H9 (cell line): ENCODE measurements at regions not wholly inside any gene's neighbourhood (a gene's known extent, or its start where the extent isn't known, plus 50 kb on each side); places are given as distances from the start of the nearest gene placed in this dataset.

Source experiments
- DNase-seq: peaks from one replicate; pipeline ENCODE4 v3.0.0-alpha.2; 2017
- H2AFZ ChIP-seq: one replicate; pipeline ENCODE4 v1.6.1; 2013; ENCODE audit warnings: mild to moderate bottlenecking, low read length, control low read depth, moderate library complexity
- H2AK5ac ChIP-seq: 2 replicates; pipeline ENCODE4 v1.6.1; 2013; ENCODE audit warnings: low read length, control low read depth, mixed read lengths; ENCODE audit not compliant: insufficient read length
- H2BK120ac ChIP-seq: one replicate; pipeline ENCODE4 v1.6.1; 2013; ENCODE audit warnings: low read depth, mild to moderate bottlenecking, low read length, control low read depth, inconsistent platforms; ENCODE audit not compliant: poor library complexity, severe bottlenecking
- H2BK12ac ChIP-seq: 2 replicates; pipeline ENCODE4 v1.6.1; 2013; ENCODE audit warnings: low read length, control low read depth, mixed read lengths, low read depth; ENCODE audit not compliant: insufficient read length
- H2BK15ac ChIP-seq: 2 replicates; pipeline ENCODE4 v1.6.1; 2013; ENCODE audit warnings: low read depth, low read length, control low read depth
- H2BK20ac ChIP-seq: one replicate; pipeline ENCODE4 v1.6.1; 2013; ENCODE audit warnings: low read depth, mild to moderate bottlenecking, low read length, control low read depth, inconsistent platforms; ENCODE audit not compliant: poor library complexity, severe bottlenecking
- H2BK5ac ChIP-seq: 2 replicates; pipeline ENCODE4 v1.6.1; 2013; ENCODE audit warnings: low read length, control low read depth, mixed read lengths; ENCODE audit not compliant: insufficient read length
- H3K14ac ChIP-seq: 2 replicates; pipeline ENCODE4 v1.6.1; 2013; ENCODE audit warnings: low read length, control low read depth; ENCODE audit not compliant: insufficient read depth
- H3K18ac ChIP-seq: 2 replicates; pipeline ENCODE4 v1.6.1; 2013; ENCODE audit warnings: low read depth, mild to moderate bottlenecking, mixed read lengths, low read length, control low read depth; ENCODE audit not compliant: insufficient read length
- H3K23ac ChIP-seq: 2 replicates; pipeline ENCODE4 v1.6.1; 2013; ENCODE audit warnings: low read length, control low read depth, mixed read lengths, low read depth; ENCODE audit not compliant: insufficient read length
- H3K23me2 ChIP-seq: 2 replicates; pipeline ENCODE4 v1.6.1; 2013; ENCODE audit warnings: low read depth, mild to moderate bottlenecking, mixed read lengths, low read length, control low read depth; ENCODE audit not compliant: insufficient read length, poor library complexity, severe bottlenecking
- H3K27ac ChIP-seq: 2 replicates; pipeline ENCODE4 v1.5.1; 2013; ENCODE audit warnings: low read length, control low read depth, mixed read lengths, low read depth; ENCODE audit not compliant: insufficient read length
- H3K27me3 ChIP-seq: 2 replicates; pipeline ENCODE4 v1.6.1; 2013; ENCODE audit warnings: low read length, control low read depth, inconsistent platforms; ENCODE audit not compliant: insufficient read depth
- H3K4ac ChIP-seq: 2 replicates; pipeline ENCODE4 v1.6.1; 2013; ENCODE audit warnings: low read depth, mild to moderate bottlenecking, control low read depth, inconsistent platforms, low read length, moderate library complexity
- H3K4me1 ChIP-seq: 2 replicates; pipeline ENCODE4 v1.6.1; 2013; ENCODE audit warnings: low read length, control low read depth, inconsistent platforms; ENCODE audit not compliant: insufficient read depth
- H3K4me2 ChIP-seq: 2 replicates; pipeline ENCODE4 v1.6.1; 2013; ENCODE audit warnings: low read length, control low read depth, mixed read lengths; ENCODE audit not compliant: insufficient read length, insufficient read depth
- H3K56ac ChIP-seq: 2 replicates; pipeline ENCODE4 v1.6.1; 2013; ENCODE audit warnings: low read depth, mild to moderate bottlenecking, mixed read lengths, low read length, control low read depth; ENCODE audit not compliant: insufficient read length
- H3K79me1 ChIP-seq: 2 replicates; pipeline ENCODE4 v1.6.1; 2013; ENCODE audit warnings: low read depth, mild to moderate bottlenecking, moderate library complexity, low read length, control low read depth, inconsistent platforms; ENCODE audit not compliant: insufficient read depth, poor library complexity, severe bottlenecking
- H3K79me2 ChIP-seq: 2 replicates; pipeline ENCODE4 v1.6.1; 2013; ENCODE audit warnings: low read length, control low read depth, inconsistent platforms; ENCODE audit not compliant: insufficient read depth
- H3K9ac ChIP-seq: 2 replicates; pipeline ENCODE4 v1.6.1; 2013; ENCODE audit warnings: low read length, control low read depth, mixed read lengths; ENCODE audit not compliant: insufficient read length; ENCODE audit errors: extremely low read depth
- H3K9me3 ChIP-seq: one replicate; pipeline ENCODE4 v1.6.1; 2013; ENCODE audit warnings: low read depth, low read length, inconsistent platforms; ENCODE audit not compliant: control insufficient read depth
- H3T11ph ChIP-seq: one replicate; pipeline ENCODE4 v1.6.1; 2013; ENCODE audit warnings: mild to moderate bottlenecking, low read length, control low read depth, inconsistent platforms
- H4K20me1 ChIP-seq: one replicate; pipeline ENCODE4 v1.6.1; 2013; ENCODE audit not compliant: control insufficient read depth, insufficient read length, insufficient read depth
- H4K5ac ChIP-seq: 2 replicates; pipeline ENCODE4 v1.6.1; 2013; ENCODE audit warnings: low read depth, mild to moderate bottlenecking, mixed read lengths, low read length, control low read depth; ENCODE audit not compliant: insufficient read length
- H4K8ac ChIP-seq: replicated peaks from 2 replicates; pipeline ENCODE4 v1.6.1; 2013; ENCODE audit warnings: low read length, control low read depth, mixed read lengths, low read depth; ENCODE audit not compliant: insufficient read length
- H4K91ac ChIP-seq: 2 replicates; pipeline ENCODE4 v1.6.1; 2013; ENCODE audit warnings: low read depth, mild to moderate bottlenecking, moderate library complexity, mixed read lengths, low read length, control low read depth; ENCODE audit not compliant: insufficient read length
- H3K27ac Mint-ChIP-seq, 3 experiments: 2 replicates in 2 of 3; 3 replicates in 1 of 3; pipeline ENCODE4 v1.8.0; 2020 to 2021; ENCODE audit warnings: mixed read lengths in 3 of 3, mild to moderate bottlenecking in 1 of 3, moderate library complexity in 1 of 3
- H3K27me3 Mint-ChIP-seq: 2 replicates; pipeline ENCODE4 v1.8.0; 2021; ENCODE audit warnings: low read depth, mild to moderate bottlenecking, moderate library complexity, mixed read lengths
- H3K36me3 Mint-ChIP-seq, 3 experiments: 2 replicates in 2 of 3; 3 replicates in 1 of 3; pipeline ENCODE4 v1.8.0; 2020 to 2021; ENCODE audit warnings: low read depth in 3 of 3, mixed read lengths in 3 of 3; ENCODE audit not compliant: insufficient read depth in 1 of 3
- H3K4me1 Mint-ChIP-seq, 2 experiments: 2 replicates each; pipeline ENCODE4 v1.8.0; 2020; ENCODE audit warnings: mixed read lengths in 2 of 2
- H3K4me3 Mint-ChIP-seq, 2 experiments: 2 replicates in 1 of 2; 3 replicates in 1 of 2; pipeline ENCODE4 v1.8.0; 2020 to 2021; ENCODE audit warnings: mild to moderate bottlenecking in 2 of 2, mixed read lengths in 2 of 2, moderate library complexity in 1 of 2
- H3K9me3 Mint-ChIP-seq, 2 experiments: 2 replicates in 1 of 2; 3 replicates in 1 of 2; pipeline ENCODE4 v1.8.0; 2020; ENCODE audit warnings: mild to moderate bottlenecking in 2 of 2, mixed read lengths in 2 of 2, moderate library complexity in 1 of 2
- WGBS: extraction: QIAGEN DNeasy Blood & Tissue Kit; methylation state at CpG from one replicate; pipeline ENCODE4 v1.1.7; 2013; ENCODE audit warnings: missing lambda C conversion rate, low lambda C conversion rate, mixed read lengths; ENCODE audit not compliant: insufficient read length; ENCODE audit errors: extremely low coverage; 5-methylcytosine and 5-hydroxymethylcytosine counted together
- TF ChIP-seq, protein P1 (sequence below): fragments of 200-600 bp; sonication (generic); conservative IDR thresholded peaks from 3 replicates; pipeline ENCODE4 v1.8.0; 2021; ENCODE audit warnings: antibody characterized with exemption, mild to moderate bottlenecking

- Histone ChIP-seq H3K18ac (no peak overlapping the region), H2AFZ (no peak overlapping the region), H3K14ac (no peak overlapping the region; the same call in 1 of the 2 replicates), H3K23me2 (no peaks in the 10 kb centered on the region), H3T11ph (no peak overlapping the region), H2BK15ac (no peak overlapping the region), H3K56ac (no peak overlapping the region), H3K23ac (no peak overlapping the region), H2BK12ac (no peak overlapping the region), H2BK120ac (no peak overlapping the region), H3K79me1 (no peaks in the 10 kb centered on the region), H2AK5ac (no peak overlapping the region), H3K4ac (no peak overlapping the region), H3K4me2 (no peak overlapping the region), H4K20me1 (no peaks in the 10 kb centered on the region), H2BK5ac (no peak overlapping the region), H4K8ac (no peak overlapping the region), H3K9ac (no peak overlapping the region), H3K4me1 (no peaks in the 10 kb centered on the region), H4K91ac (no peak overlapping the region), H3K9me3 (no peaks in the 10 kb centered on the region), H4K5ac (no peak overlapping the region), H3K27me3 (no peaks in the 10 kb centered on the region), H3K27ac (no peak overlapping the region), H3K79me2 (no peaks in the 10 kb centered on the region), H2BK20ac (no peak overlapping the region)
- TF ChIP-seq, protein P1, sequence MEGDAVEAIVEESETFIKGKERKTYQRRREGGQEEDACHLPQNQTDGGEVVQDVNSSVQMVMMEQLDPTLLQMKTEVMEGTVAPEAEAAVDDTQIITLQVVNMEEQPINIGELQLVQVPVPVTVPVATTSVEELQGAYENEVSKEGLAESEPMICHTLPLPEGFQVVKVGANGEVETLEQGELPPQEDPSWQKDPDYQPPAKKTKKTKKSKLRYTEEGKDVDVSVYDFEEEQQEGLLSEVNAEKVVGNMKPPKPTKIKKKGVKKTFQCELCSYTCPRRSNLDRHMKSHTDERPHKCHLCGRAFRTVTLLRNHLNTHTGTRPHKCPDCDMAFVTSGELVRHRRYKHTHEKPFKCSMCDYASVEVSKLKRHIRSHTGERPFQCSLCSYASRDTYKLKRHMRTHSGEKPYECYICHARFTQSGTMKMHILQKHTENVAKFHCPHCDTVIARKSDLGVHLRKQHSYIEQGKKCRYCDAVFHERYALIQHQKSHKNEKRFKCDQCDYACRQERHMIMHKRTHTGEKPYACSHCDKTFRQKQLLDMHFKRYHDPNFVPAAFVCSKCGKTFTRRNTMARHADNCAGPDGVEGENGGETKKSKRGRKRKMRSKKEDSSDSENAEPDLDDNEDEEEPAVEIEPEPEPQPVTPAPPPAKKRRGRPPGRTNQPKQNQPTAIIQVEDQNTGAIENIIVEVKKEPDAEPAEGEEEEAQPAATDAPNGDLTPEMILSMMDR, result no peak
- no peak overlapping the region for H3K4me3 Mint-ChIP-seq
- peaks cover 10 to 12% of the 10 kb centered on the region in 2 experiments for H3K4me1 Mint-ChIP-seq
- H3K27ac Mint-ChIP-seq, result peak overlapping the region in 1 of 3 experiments; percentile 70; a peak in 2 of 7 replicates
- no peak for DNase-seq
- peaks cover 0 to 4% (median 0%) of the 10 kb centered on the region in 3 experiments; a peak in 1 of 7 replicates for H3K36me3 Mint-ChIP-seq
- no CpG with 5 or more reads among the region's 1 CpG for WGBS
- peaks cover 6% of the 10 kb centered on the region for H3K27me3 Mint-ChIP-seq
- peaks cover 0 to 3% of the 10 kb centered on the region in 2 experiments; a peak in 2 of 5 replicates for H3K9me3 Mint-ChIP-seq
These were observed 121.8 kb upstream of the ERRFI1 start for GRCh38 chr1:8147956-8148355.
